ENCODE measurements at regions not wholly inside any gene's neighbourhood (a gene's known extent, or its start where the extent isn't known, plus 50 kb on each side); places are given as distances from the start of the nearest gene placed in this dataset.
"Not testable (repeated sequence)": the region's sequence is repeated elsewhere in the genome, so short reads cannot be mapped to it uniquely, and the experiment has no call there.

DNA sequence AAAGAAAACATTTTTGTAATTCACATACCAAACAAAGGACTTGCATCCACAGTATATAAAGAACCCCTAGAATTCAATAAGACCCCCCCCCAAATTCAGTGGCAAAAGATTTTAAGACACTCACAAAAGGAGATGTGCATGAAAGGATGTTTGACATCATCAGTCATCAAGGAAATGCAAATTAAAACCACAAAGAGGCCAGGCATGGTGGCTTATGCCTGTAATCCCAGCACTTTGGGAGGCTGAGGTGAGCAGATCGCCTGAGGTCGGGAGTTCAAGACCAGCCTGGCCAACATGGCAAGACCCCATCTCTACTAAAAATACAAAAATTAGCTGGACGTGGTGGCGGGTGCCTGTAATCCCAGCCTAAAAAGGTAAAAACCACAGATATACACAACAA is 61.3 kb downstream of the AIPL1 start:
- FAIRE-seq; DNase-seq (ENCODE audit: insufficient read length): not testable (repeated sequence)

DNA sequence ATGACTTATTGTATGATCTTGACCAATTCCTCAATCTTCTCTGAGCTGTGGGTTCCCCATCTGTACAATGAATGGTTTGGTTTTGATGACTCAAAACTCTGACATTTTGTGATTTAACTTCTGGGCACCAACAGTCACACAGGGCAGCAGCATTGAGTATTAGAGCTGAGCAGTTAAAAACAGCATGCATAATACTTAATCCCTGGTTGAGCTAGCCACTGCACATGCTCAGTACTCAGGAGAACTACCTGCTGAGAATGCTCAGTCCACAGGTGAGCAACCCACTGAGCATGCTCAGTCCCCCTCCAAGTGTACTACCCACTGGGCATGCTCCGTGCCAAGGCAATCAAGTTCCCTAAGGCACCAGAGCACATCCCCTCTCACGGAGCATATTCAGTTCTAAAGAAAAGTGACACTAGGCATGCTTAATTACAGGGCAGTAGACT is 68.7 kb downstream of the AIPL1 start:
- no peak for TF ChIP-seq POLR2A (IDR thresholded peaks at IDR 0.05; ENCODE audit: low read depth, low read length)
- no peak for TF ChIP-seq POLR2AphosphoS5 (IDR thresholded peaks at IDR 0.05; ENCODE audit: low read depth, low read length)
- TF ChIP-seq TAF1 (IDR thresholded peaks at IDR 0.05; ENCODE audit: borderline replicate concordance, low read depth, low read length), result no peak
- FAIRE-seq (no peak), DNase-seq (ENCODE audit: insufficient read length) (no peak)

DNA sequence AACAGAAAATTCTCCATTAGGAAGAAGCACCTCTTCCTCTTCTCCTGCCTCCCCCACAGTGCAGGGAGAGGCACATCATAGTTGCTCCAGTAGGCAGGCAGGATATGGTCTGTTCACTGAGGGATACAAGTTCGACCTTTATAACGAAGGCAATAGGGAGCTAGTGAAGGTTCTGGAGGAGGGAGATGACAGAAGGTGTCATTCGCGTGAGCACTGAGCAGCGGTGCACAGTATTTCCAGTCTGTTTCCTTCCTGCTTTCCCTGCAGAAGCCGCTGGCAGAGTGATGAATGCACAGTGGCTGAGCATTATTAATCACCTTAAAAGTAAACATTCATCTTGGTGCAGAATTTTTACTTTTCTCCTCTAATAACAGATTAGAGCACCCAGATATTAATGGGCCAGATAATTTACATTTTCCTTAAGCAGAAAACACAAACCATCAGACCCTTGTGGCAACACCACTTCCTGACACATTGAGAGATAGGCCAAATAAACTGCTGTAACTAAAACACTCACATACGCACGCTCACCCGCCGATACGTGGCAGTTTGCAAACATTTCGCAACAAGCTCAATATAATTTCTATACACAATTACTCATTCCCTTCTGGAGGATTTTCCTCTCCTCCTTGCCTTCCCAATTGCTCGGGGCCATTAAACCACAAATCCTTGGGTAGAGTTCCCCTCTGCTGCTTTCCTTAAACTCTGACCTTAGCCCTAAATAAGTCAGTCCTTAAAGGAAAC is 69.5 kb downstream of the AIPL1 start:
- FAIRE-seq, result no peak
- TF ChIP-seq POLR2A (IDR thresholded peaks at IDR 0.05; ENCODE audit: low read depth, low read length), result no peak
- no peak for TF ChIP-seq TAF1 (IDR thresholded peaks at IDR 0.05; ENCODE audit: borderline replicate concordance, low read depth, low read length)
- DNase-seq (ENCODE audit: insufficient read length), result no peak

DNA sequence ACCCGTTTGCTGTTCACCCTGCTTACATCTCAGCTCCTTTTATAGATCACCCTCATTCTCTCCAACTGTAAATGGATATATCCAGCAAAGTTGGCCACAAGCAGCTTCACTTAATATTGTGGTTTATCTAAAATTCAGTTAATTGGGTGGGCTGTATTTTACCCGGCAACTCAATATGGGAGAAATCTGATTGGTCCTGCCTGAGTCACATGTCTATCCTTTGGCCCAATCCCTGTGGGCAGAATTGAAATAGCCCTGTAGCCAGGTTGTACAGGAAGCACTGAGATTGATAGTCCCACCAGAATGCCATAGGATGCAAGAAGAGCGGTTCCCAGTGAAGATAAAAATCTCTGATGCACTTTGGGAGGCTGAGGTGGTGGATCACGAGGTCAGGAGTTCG is 73.2 kb downstream of the AIPL1 start:
- TF ChIP-seq POLR2AphosphoS5 (IDR thresholded peaks at IDR 0.05; ENCODE audit: low read depth, low read length) (no peak), TAF1 (IDR thresholded peaks at IDR 0.05; ENCODE audit: borderline replicate concordance, low read depth, low read length) (no peak), POLR2A (IDR thresholded peaks at IDR 0.05; ENCODE audit: low read depth, low read length) (no peak)
- FAIRE-seq, result no peak
- no peak for DNase-seq (ENCODE audit: insufficient read length)

DNA sequence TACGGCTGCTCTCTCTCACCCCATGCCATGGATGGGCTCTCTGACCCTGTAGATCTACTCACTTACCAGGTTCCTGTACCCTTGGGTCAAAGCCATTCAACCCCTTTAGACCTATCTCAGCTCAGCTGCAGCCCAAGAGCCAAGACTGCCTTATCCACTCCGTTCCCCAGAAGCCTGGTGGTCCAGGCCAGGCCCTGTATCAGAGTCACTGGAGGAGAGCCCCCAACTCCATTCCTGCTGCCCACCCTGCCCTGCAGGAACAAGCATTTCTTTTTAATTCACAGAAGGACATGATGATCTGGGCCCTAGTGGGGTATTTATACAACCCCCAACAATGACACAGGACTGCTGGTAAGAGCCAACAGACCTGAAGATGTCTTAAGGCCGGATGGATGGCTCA is 76.8 kb downstream of the AIPL1 start:
- FAIRE-seq, result no peak
- no peak for TF ChIP-seq TAF1 (IDR thresholded peaks at IDR 0.05; ENCODE audit: borderline replicate concordance, low read depth, low read length)
- TF ChIP-seq POLR2AphosphoS5 (IDR thresholded peaks at IDR 0.05; ENCODE audit: low read depth, low read length), result no peak
- TF ChIP-seq POLR2A (IDR thresholded peaks at IDR 0.05; ENCODE audit: low read depth, low read length), result no peak
- DNase-seq (ENCODE audit: insufficient read length), result no peak

DNA sequence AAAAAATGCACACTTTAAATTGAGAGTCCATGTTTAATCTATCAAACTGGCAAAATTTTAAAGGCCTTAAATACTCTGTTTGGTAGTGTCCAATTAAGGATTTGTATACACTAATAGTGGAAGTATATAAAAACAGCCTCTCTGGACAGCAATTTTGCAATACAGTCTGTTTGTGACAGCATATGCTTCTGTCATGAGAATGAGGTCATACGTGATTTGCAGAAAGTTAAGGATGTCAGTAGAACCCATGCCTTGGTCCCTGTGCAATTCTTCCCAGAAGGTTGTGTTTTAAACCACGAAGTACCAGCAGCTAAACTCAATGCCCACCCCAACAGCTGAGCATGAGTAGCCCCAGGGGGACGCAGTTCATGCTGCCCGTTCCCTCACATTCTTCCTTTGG is 78.4 kb downstream of the AIPL1 start:
- DNase-seq (ENCODE audit: insufficient read length) (no peak), FAIRE-seq (no peak)
- TF ChIP-seq POLR2AphosphoS5 (IDR thresholded peaks at IDR 0.05; ENCODE audit: low read depth, low read length), result no peak
- no peak for TF ChIP-seq POLR2A (IDR thresholded peaks at IDR 0.05; ENCODE audit: low read depth, low read length)
- no peak for TF ChIP-seq TAF1 (IDR thresholded peaks at IDR 0.05; ENCODE audit: borderline replicate concordance, low read depth, low read length)

DNA sequence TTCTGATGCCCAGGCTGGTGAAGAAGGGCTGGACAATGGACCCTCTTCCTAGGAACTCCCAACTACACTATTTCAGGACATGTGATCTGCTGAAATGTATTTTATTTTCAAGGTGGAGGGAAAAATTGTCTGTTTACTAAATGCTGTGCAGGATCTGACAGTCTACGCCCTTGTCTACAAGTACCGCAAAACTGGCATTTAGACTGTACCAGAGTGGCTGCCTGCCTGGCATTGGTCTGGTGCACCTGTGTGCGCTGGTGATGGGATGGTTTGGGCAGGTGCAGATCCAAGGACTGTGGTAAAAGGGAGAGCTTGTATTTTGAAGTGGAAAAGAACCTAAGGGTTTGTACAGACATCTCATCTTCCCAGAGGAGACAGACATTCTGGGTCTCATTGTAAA is 79.7 kb downstream of the AIPL1 start:
- FAIRE-seq, result no peak
- no peak for TF ChIP-seq POLR2A (IDR thresholded peaks at IDR 0.05; ENCODE audit: low read depth, low read length)
- no peak for DNase-seq (ENCODE audit: insufficient read length)

DNA sequence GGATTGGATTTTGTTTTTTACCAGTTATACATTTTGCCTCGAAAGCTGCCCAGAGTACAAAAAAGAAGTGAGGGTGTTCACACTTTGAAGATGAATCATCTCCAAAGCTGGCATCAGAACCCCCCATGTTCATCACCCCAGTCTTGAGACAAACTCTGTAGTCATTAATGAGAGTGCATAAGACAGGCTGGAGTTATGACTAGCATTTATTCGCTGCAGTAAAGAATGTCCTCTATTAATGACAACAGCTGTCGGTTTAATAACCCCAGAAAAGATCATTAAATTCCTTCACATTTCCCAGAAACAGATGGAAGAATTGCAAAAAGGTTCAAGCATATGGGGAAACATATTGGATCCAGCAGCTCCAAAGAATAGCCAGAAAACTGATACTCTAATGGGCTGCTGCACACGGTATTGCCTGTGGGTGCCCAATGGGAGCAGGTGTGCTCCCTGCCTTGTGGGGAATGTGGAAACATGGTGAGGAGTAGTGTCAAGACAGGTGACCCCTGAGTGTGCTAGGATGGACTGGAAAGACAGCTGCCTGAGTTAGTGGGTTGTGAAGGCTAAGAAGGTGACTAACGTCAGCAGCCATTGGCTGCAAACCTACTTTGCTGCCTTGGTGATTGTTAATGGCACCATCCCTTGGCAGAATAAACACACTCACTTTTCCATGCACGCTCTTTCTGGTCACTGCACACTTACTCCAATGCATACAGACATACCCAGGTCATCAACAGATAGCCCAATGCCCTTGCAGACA is 81.9 kb downstream of the AIPL1 start:
- no peak for TF ChIP-seq POLR2A (IDR thresholded peaks at IDR 0.05; ENCODE audit: low read depth, low read length)
- no peak for TF ChIP-seq TAF1 (IDR thresholded peaks at IDR 0.05; ENCODE audit: borderline replicate concordance, low read depth, low read length)
- no peak for TF ChIP-seq POLR2AphosphoS5 (IDR thresholded peaks at IDR 0.05; ENCODE audit: low read depth, low read length)
- no peak for DNase-seq (ENCODE audit: insufficient read length)
- no peak for FAIRE-seq

DNA sequence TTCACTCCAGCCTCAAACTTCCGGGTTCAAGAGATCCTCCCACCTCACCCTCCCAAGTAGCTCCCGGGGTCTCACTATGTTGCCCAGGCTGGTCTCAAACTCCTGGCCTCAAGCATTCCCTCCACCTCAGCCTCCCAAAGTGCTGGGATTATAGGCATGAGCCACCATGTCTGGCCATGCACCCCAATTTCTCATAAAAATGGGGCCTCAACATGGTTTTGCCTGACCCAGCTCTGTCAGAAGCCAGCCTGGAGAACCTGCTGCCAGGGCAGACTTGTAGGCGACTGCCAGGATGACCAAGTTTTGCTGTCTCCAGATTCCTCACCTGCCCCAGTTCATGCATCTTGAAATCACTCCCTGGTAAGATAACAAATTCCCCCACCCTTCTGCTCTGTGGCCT is 82.9 kb downstream of the AIPL1 start:
- no peak for FAIRE-seq

DNA sequence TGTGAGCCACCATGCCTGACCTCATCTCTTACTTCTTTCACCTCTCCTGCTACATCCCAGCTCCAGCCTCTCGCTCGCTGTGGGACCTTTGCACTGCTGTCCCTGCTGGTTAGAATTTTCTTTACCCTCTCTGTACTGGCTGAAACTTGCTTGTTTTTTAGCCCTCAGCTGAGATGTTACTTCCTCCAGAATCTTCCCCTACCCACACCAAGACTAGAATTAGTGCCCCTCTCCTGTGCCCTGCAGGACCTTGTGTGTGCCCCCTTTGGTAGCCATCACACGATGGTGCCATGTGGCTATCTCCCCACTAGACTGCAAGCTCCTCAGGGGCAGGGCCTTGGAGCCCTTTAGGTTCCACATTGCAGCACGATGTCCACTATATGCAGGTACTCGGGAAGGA is 84.1 kb downstream of the AIPL1 start:
- no peak for DNase-seq (ENCODE audit: insufficient read length)
- no peak for FAIRE-seq
- TF ChIP-seq POLR2A (IDR thresholded peaks at IDR 0.05; ENCODE audit: low read depth, low read length), result no peak
- no peak for TF ChIP-seq POLR2AphosphoS5 (IDR thresholded peaks at IDR 0.05; ENCODE audit: low read depth, low read length)

More for the DNA sequence above, 82.9 kb downstream of the AIPL1 start:
- DNase-seq (ENCODE audit: insufficient read length), result no peak
- no peak for TF ChIP-seq TAF1 (IDR thresholded peaks at IDR 0.05; ENCODE audit: borderline replicate concordance, low read depth, low read length)
- TF ChIP-seq POLR2A (IDR thresholded peaks at IDR 0.05; ENCODE audit: low read depth, low read length), result no peak
- no peak for TF ChIP-seq POLR2AphosphoS5 (IDR thresholded peaks at IDR 0.05; ENCODE audit: low read depth, low read length)

DNA sequence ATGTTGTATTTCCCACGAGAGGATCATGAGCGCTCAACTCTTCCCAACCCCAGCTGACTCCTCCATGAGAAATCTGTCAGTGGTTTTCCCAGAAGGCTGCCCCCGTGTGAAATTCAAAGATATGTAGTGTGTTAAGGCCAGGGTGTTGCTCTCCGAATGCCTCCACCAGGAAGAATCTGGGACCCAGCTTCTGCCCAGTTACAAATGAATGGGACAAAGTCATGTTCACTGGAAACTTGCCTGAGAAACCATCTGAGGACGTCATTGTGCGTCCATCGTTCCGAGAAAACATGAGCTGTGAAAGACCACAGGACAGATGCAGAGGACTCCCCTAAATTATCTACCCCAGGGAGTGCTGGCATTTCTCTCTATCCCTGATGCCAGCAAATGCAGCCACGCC is 86.0 kb downstream of the AIPL1 start:
- TF ChIP-seq POLR2A (IDR thresholded peaks at IDR 0.05; ENCODE audit: low read depth, low read length), result no peak
- no peak for TF ChIP-seq TAF1 (IDR thresholded peaks at IDR 0.05; ENCODE audit: borderline replicate concordance, low read depth, low read length)
- no peak for TF ChIP-seq POLR2AphosphoS5 (IDR thresholded peaks at IDR 0.05; ENCODE audit: low read depth, low read length)
- DNase-seq (ENCODE audit: insufficient read length) (no peak), FAIRE-seq (no peak)

DNA sequence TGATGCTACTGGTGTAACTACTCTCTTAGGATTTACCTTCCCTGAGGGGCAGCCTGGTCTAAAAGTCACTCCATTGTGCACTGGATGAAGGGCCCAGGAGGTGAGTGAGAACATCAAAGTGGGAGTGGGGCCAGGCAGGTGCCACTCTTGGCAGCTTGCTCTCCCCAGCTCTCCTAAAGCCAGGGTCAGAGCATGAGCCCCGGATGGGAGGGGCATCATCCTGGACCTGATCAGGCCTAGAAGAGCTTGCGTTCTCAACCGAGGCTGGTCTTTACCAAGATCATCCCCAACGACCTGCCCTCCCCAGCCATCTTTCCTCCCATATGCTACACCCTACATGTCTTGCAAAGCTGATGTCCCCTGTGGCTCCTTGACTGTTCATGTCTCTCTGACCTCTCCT is 87.1 kb downstream of the AIPL1 start:
- no peak for FAIRE-seq
- no peak for DNase-seq (ENCODE audit: insufficient read length)
- no peak for TF ChIP-seq POLR2A (IDR thresholded peaks at IDR 0.05; ENCODE audit: low read depth, low read length)
- no peak for TF ChIP-seq TAF1 (IDR thresholded peaks at IDR 0.05; ENCODE audit: borderline replicate concordance, low read depth, low read length)
- no peak for TF ChIP-seq POLR2AphosphoS5 (IDR thresholded peaks at IDR 0.05; ENCODE audit: low read depth, low read length)
